Ishikawa (cell line): ENCODE measurements at regions not wholly inside any gene's neighbourhood (a gene's known extent, or its start where the extent isn't known, plus 50 kb on each side); places are given as distances from the start of the nearest gene placed in this dataset.

ENCODE experiments used
- CEBPB ChIP-seq: IDR thresholded peaks from 2 replicates; pipeline ENCODE4 v1.6.1; 2012
- CREB1 ChIP-seq: IDR thresholded peaks from 2 replicates; pipeline ENCODE4 v1.6.1; 2012; ENCODE audit warnings: low read depth
- EGR1 ChIP-seq: IDR thresholded peaks from 2 replicates; pipeline ENCODE4 v1.6.1; 2012
- EP300 ChIP-seq: IDR thresholded peaks from 2 replicates; pipeline ENCODE4 v1.6.1; 2012; ENCODE audit warnings: borderline replicate concordance
- FOXM1 ChIP-seq: IDR thresholded peaks from 2 replicates; pipeline ENCODE4 v1.6.1; 2012; ENCODE audit warnings: low read depth, borderline replicate concordance
- NFIC ChIP-seq: IDR thresholded peaks from 2 replicates; pipeline ENCODE4 v1.6.1; 2012
- RAD21 ChIP-seq: IDR thresholded peaks from 2 replicates; pipeline ENCODE4 v1.6.1; 2012; ENCODE audit warnings: low read depth
- TAF1 ChIP-seq: IDR thresholded peaks from 2 replicates; pipeline ENCODE4 v1.6.1; 2012; ENCODE audit warnings: low read depth, mild to moderate bottlenecking
- TCF12 ChIP-seq: IDR thresholded peaks from 2 replicates; pipeline ENCODE4 v1.6.1; 2012; ENCODE audit warnings: low read depth
- TEAD4 ChIP-seq: IDR thresholded peaks from 2 replicates; pipeline ENCODE4 v1.6.1; 2012
- YY1 ChIP-seq: IDR thresholded peaks from 2 replicates; pipeline ENCODE4 v1.6.1; 2012; ENCODE audit warnings: low read depth
- ZBTB7A ChIP-seq: IDR thresholded peaks from 2 replicates; pipeline ENCODE4 v1.6.1; 2012; ENCODE audit warnings: low read depth
- TF ChIP-seq, protein P1 (sequence below): IDR thresholded peaks from 2 replicates; pipeline ENCODE4 v1.6.1; 2012
- TF ChIP-seq, protein P2 (sequence below): IDR thresholded peaks from 2 replicates; pipeline ENCODE4 v1.6.1; 2012
- TF ChIP-seq, protein P3 (sequence below): IDR thresholded peaks from 2 replicates; pipeline ENCODE4 v1.6.1; 2012; ENCODE audit warnings: low read depth, mild to moderate bottlenecking

DNA sequence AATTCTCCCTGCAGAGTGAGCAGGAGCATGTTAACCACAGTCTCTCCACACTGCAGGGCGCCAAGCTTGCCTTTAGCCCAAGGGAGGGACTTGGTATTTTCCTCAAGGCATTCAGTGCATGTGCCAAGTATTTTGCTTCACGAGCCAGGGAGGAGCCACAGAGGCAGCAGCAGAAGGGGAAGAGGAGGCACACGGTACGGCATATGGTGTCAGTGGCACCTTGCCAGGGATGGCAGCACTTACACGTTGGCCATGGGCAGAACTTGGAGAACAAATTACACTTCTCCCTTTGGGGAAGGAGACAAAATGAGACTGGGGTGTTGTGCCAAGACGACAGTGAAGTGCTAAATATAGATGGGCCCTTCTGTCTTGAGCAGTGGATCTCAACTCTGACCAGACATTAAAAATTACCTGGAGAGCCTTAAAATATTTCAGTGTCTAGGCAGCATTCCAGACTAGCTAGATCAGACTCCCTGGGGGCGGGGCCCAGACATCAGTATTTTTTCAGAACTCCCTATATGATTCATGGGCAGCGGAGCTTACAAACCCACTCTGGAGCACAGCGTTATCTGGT is 155.8 kb downstream of the DRD1 start:
- no peak for TF ChIP-seq NFIC
- no peak for TF ChIP-seq EGR1
- TF ChIP-seq ZBTB7A = no peak
- TF ChIP-seq CEBPB = no peak
- no peak for TF ChIP-seq FOXM1
- no peak for TF ChIP-seq TEAD4
- TF ChIP-seq EP300 = no peak
- TF ChIP-seq, protein P1, sequence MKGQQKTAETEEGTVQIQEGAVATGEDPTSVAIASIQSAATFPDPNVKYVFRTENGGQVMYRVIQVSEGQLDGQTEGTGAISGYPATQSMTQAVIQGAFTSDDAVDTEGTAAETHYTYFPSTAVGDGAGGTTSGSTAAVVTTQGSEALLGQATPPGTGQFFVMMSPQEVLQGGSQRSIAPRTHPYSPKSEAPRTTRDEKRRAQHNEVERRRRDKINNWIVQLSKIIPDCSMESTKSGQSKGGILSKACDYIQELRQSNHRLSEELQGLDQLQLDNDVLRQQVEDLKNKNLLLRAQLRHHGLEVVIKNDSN = no peak
- no peak for TF ChIP-seq YY1

DNA sequence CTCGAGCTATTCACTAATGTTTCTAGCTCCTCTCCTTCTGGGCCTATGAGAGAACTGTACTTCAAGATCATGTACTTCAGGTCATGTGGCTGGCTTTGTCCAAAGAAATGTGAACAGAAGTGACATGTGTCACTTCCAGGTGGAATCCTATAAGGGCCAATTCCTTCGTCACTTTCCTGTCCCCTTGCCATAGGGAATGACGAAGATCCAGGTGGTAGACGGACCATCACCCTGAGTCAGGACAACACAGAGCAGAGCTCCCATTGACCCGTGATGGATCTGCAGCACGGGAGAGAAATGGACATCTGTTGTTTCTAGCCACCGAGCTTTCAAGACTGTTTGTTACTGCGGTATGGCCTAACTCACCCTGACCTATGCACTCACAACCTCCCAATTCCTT is 157.0 kb downstream of the DRD1 start:
- no peak for TF ChIP-seq YY1
- TF ChIP-seq TEAD4 = no peak
- TF ChIP-seq EP300 = no peak
- TF ChIP-seq CEBPB = no peak
- TF ChIP-seq, protein P1 = no peak
- no peak for TF ChIP-seq CREB1
- TF ChIP-seq, protein P2, sequence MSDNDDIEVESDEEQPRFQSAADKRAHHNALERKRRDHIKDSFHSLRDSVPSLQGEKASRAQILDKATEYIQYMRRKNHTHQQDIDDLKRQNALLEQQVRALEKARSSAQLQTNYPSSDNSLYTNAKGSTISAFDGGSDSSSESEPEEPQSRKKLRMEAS = no peak
- TF ChIP-seq TAF1 = no peak
- TF ChIP-seq ZBTB7A = no peak
- TF ChIP-seq TCF12 = no peak
- TF ChIP-seq, protein P3, sequence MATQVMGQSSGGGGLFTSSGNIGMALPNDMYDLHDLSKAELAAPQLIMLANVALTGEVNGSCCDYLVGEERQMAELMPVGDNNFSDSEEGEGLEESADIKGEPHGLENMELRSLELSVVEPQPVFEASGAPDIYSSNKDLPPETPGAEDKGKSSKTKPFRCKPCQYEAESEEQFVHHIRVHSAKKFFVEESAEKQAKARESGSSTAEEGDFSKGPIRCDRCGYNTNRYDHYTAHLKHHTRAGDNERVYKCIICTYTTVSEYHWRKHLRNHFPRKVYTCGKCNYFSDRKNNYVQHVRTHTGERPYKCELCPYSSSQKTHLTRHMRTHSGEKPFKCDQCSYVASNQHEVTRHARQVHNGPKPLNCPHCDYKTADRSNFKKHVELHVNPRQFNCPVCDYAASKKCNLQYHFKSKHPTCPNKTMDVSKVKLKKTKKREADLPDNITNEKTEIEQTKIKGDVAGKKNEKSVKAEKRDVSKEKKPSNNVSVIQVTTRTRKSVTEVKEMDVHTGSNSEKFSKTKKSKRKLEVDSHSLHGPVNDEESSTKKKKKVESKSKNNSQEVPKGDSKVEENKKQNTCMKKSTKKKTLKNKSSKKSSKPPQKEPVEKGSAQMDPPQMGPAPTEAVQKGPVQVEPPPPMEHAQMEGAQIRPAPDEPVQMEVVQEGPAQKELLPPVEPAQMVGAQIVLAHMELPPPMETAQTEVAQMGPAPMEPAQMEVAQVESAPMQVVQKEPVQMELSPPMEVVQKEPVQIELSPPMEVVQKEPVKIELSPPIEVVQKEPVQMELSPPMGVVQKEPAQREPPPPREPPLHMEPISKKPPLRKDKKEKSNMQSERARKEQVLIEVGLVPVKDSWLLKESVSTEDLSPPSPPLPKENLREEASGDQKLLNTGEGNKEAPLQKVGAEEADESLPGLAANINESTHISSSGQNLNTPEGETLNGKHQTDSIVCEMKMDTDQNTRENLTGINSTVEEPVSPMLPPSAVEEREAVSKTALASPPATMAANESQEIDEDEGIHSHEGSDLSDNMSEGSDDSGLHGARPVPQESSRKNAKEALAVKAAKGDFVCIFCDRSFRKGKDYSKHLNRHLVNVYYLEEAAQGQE = no peak
- no peak for TF ChIP-seq RAD21
- no peak for TF ChIP-seq FOXM1
- no peak for TF ChIP-seq EGR1
- no peak for TF ChIP-seq NFIC

DNA sequence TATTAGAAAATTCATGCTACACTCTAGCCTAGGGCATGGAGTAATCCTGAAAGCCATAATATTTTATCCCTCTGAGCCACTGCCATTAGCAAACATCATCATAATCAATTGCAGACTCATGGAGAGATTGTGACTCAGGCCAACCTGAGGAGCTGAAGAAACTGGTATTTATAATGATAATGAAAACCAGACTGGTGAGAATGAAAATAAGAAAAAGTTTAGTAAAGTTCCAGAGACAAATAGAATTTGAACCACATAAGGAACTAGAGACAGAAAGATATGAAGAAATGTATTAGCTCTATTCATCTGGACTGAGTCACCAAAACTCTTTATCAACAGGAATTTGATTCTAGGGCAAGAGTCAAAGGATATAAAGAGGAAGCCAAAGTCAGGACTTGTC is 158.7 kb downstream of the DRD1 start:
- TF ChIP-seq, protein P1 = no peak
- TF ChIP-seq RAD21 (no peak), EP300 (no peak), NFIC (no peak), ZBTB7A (no peak), CEBPB (no peak), YY1 (no peak), EGR1 (no peak), TAF1 (no peak), TEAD4 (no peak), CREB1 (no peak), FOXM1 (no peak), TCF12 (no peak)
- TF ChIP-seq, protein P3 = no peak
- TF ChIP-seq, protein P2 = no peak

DNA sequence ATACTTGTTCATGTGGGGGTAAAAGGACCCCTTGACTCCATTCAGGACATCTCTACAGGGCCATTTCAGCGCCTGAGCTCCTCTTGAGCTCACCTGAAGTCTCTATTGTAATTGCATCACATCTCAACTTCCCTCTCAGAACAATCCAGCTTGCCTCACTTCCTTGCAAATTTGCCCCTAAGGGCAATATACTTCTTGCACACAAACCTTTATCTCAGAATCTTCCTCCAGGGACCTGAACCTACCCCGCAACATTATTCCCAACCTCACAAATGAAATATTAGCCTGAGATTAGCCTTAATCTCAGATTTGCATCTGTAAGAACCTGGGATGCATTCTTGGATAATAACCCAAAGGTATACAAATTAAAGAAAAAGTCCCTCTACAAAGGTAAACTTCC is 159.2 kb downstream of the DRD1 start:
- TF ChIP-seq TEAD4 (no peak), ZBTB7A (no peak), CEBPB (no peak), EP300 (no peak), NFIC (no peak), TCF12 (no peak), RAD21 (no peak), FOXM1 (no peak), CREB1 (no peak), YY1 (no peak), TAF1 (no peak)
- TF ChIP-seq, protein P2 = no peak
- TF ChIP-seq, protein P1 = no peak
- TF ChIP-seq, protein P3 = no peak
